ENCODE measurements at regions not wholly inside any gene's neighbourhood (a gene's known extent, or its start where the extent isn't known, plus 50 kb on each side); places are given as distances from the start of the nearest gene placed in this dataset.
"Not testable (repeated sequence)": the region's sequence is repeated elsewhere in the genome, so short reads cannot be mapped to it uniquely, and the experiment has no call there.

GRCh38 chr3:10647376-10647775 is 142.0 kb upstream of the ATP2B2 start:
- H3K9ac ChIP-seq (ENCODE audit: low read length) = no peak overlapping the region
- H3K4me1 ChIP-seq (ENCODE audit: insufficient read depth, low read length, severe bottlenecking) = no peaks in the 10 kb centered on the region
- H3K4me3 ChIP-seq (ENCODE audit: low read depth, low read length, poor library complexity, severe bottlenecking) = no peak overlapping the region
- H3K9me2 ChIP-seq (ENCODE audit: low read depth, low read length) = no peaks in the 10 kb centered on the region
- no peak overlapping the region for H3K27ac ChIP-seq (ENCODE audit: low read depth, low read length, poor library complexity, severe bottlenecking)
- H3K36me3 ChIP-seq (ENCODE audit: insufficient read depth, low read length) = no peaks in the 10 kb centered on the region
- H3K4me2 ChIP-seq (ENCODE audit: low read length) = no peak overlapping the region
- TF ChIP-seq, protein P1, sequence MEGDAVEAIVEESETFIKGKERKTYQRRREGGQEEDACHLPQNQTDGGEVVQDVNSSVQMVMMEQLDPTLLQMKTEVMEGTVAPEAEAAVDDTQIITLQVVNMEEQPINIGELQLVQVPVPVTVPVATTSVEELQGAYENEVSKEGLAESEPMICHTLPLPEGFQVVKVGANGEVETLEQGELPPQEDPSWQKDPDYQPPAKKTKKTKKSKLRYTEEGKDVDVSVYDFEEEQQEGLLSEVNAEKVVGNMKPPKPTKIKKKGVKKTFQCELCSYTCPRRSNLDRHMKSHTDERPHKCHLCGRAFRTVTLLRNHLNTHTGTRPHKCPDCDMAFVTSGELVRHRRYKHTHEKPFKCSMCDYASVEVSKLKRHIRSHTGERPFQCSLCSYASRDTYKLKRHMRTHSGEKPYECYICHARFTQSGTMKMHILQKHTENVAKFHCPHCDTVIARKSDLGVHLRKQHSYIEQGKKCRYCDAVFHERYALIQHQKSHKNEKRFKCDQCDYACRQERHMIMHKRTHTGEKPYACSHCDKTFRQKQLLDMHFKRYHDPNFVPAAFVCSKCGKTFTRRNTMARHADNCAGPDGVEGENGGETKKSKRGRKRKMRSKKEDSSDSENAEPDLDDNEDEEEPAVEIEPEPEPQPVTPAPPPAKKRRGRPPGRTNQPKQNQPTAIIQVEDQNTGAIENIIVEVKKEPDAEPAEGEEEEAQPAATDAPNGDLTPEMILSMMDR (IDR thresholded peaks at IDR 0.05; ENCODE audit: low read length) = no peak
- no peak for TF ChIP-seq EZH2 (IDR thresholded peaks at IDR 0.05; ENCODE audit: borderline replicate concordance, low read length)
- H3F3A ChIP-seq (ENCODE audit: insufficient read depth, low read length) = no peaks in the 10 kb centered on the region
- H4K20me1 ChIP-seq (ENCODE audit: insufficient read depth, low read length) = no peaks in the 10 kb centered on the region
- no peaks in the 10 kb centered on the region for H3K79me2 ChIP-seq (ENCODE audit: insufficient read depth, low read length)
- no peaks in the 10 kb centered on the region for H3K9me3 ChIP-seq (ENCODE audit: low read length)
- H3K27me3 ChIP-seq (ENCODE audit: insufficient read depth, low read length) = no peaks in the 10 kb centered on the region
- no peak overlapping the region for H2AFZ ChIP-seq (ENCODE audit: low read length)

DNA sequence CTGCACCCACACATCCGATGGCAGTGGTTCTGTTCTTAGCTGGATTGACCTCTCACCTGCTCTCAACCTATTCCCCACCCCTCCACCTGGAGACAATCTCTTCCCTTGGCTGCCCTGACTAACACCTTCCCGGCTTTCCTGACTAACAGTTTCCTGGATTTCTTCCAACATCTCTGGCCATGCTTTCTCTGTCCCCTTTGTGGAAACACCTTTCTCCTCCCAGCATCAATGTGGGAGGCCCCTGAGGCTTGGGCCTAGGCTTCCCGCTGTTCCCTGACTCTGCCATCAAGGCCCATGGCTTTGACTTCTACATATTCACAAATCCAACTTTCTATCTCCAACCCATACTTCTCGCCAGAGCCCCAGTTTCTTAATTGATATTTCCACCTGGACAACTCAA is 142.8 kb upstream of the ATP2B2 start:
- no peak for TF ChIP-seq EZH2 (IDR thresholded peaks at IDR 0.05; ENCODE audit: borderline replicate concordance, low read length)
- TF ChIP-seq, protein P1 (IDR thresholded peaks at IDR 0.05; ENCODE audit: low read length) = no peak
- no peaks in the 10 kb centered on the region for H3K36me3 ChIP-seq (ENCODE audit: insufficient read depth, low read length)

GRCh38 chr3:10649463-10649862 is 144.1 kb upstream of the ATP2B2 start:
- not testable (repeated sequence) for H3K27ac ChIP-seq (ENCODE audit: low read depth, low read length, poor library complexity, severe bottlenecking); H3K9me2 ChIP-seq (ENCODE audit: low read depth, low read length); H3F3A ChIP-seq (ENCODE audit: insufficient read depth, low read length); H3K4me2 ChIP-seq (ENCODE audit: low read length); H3K4me3 ChIP-seq (ENCODE audit: low read depth, low read length, poor library complexity, severe bottlenecking); H2AFZ ChIP-seq (ENCODE audit: low read length); H3K79me2 ChIP-seq (ENCODE audit: insufficient read depth, low read length); H3K27me3 ChIP-seq (ENCODE audit: insufficient read depth, low read length); H3K4me1 ChIP-seq (ENCODE audit: insufficient read depth, low read length, severe bottlenecking); H4K20me1 ChIP-seq (ENCODE audit: insufficient read depth, low read length); H3K36me3 ChIP-seq (ENCODE audit: insufficient read depth, low read length); H3K9me3 ChIP-seq (ENCODE audit: low read length); H3K9ac ChIP-seq (ENCODE audit: low read length)

More for the DNA sequence above, 142.8 kb upstream of the ATP2B2 start:
- H3K27me3 ChIP-seq (ENCODE audit: insufficient read depth, low read length) = no peaks in the 10 kb centered on the region
- H3F3A ChIP-seq (ENCODE audit: insufficient read depth, low read length) = no peaks in the 10 kb centered on the region
- no peak overlapping the region for H3K27ac ChIP-seq (ENCODE audit: low read depth, low read length, poor library complexity, severe bottlenecking)
- no peak overlapping the region for H2AFZ ChIP-seq (ENCODE audit: low read length)
- no peaks in the 10 kb centered on the region for H4K20me1 ChIP-seq (ENCODE audit: insufficient read depth, low read length)
- no peak overlapping the region for H3K4me2 ChIP-seq (ENCODE audit: low read length)
- H3K9me2 ChIP-seq (ENCODE audit: low read depth, low read length) = no peaks in the 10 kb centered on the region
- H3K9ac ChIP-seq (ENCODE audit: low read length) = no peak overlapping the region
- no peaks in the 10 kb centered on the region for H3K79me2 ChIP-seq (ENCODE audit: insufficient read depth, low read length)
- H3K4me1 ChIP-seq (ENCODE audit: insufficient read depth, low read length, severe bottlenecking) = no peaks in the 10 kb centered on the region
- no peak overlapping the region for H3K4me3 ChIP-seq (ENCODE audit: low read depth, low read length, poor library complexity, severe bottlenecking)
- no peaks in the 10 kb centered on the region for H3K9me3 ChIP-seq (ENCODE audit: low read length)

- Histone ChIP-seq H3K36me3 (ENCODE audit: insufficient read depth, low read length) (no peaks in the 10 kb centered on the region), H3K4me1 (ENCODE audit: insufficient read depth, low read length, severe bottlenecking) (no peaks in the 10 kb centered on the region), H3K9me2 (ENCODE audit: low read depth, low read length) (no peaks in the 10 kb centered on the region), H3K27ac (ENCODE audit: low read depth, low read length, poor library complexity, severe bottlenecking) (no peak overlapping the region), H3K27me3 (ENCODE audit: insufficient read depth, low read length) (no peaks in the 10 kb centered on the region), H3F3A (ENCODE audit: insufficient read depth, low read length) (no peaks in the 10 kb centered on the region), H3K9me3 (ENCODE audit: low read length) (no peaks in the 10 kb centered on the region), H3K4me2 (ENCODE audit: low read length) (no peak overlapping the region), H3K9ac (ENCODE audit: low read length) (no peak overlapping the region), H2AFZ (ENCODE audit: low read length) (no peak overlapping the region), H3K4me3 (ENCODE audit: low read depth, low read length, poor library complexity, severe bottlenecking) (no peak overlapping the region), H4K20me1 (ENCODE audit: insufficient read depth, low read length) (no peaks in the 10 kb centered on the region), H3K79me2 (ENCODE audit: insufficient read depth, low read length) (no peaks in the 10 kb centered on the region)
- no peak for TF ChIP-seq EZH2 (IDR thresholded peaks at IDR 0.05; ENCODE audit: borderline replicate concordance, low read length)
- TF ChIP-seq, protein P1 (IDR thresholded peaks at IDR 0.05; ENCODE audit: low read length) = no peak
Observed at GRCh38 chr3:10651506-10651905, 146.1 kb upstream of the ATP2B2 start.

Data from OCI-LY1 (cell line).